MCF 10A (cell line): ENCODE measurements at regions not wholly inside any gene's neighbourhood (a gene's known extent, or its start where the extent isn't known, plus 50 kb on each side); places are given as distances from the start of the nearest gene placed in this dataset.
"Not testable (repeated sequence)": the region's sequence is repeated elsewhere in the genome, so short reads cannot be mapped to it uniquely, and the experiment has no call there.

Experiments
- BruUV-seq: library from RNA; stranded (reverse); fragments of 400-500 nt; replicated peaks from 2 replicates; lab custom pipeline; 2021; lab: Mats Ljungman, UMichigan
- CTCF ChIA-PET: fragments of 300-600 bp; sonication (Branson Sonifier 250); formaldehyde crosslinking; extraction: SDS; loops from one replicate; lab custom pipeline; 2021; ENCODE audit warnings: antibody characterized with exemption, inconsistent platforms; lab: Yijun Ruan, JAX
- POLR2A ChIA-PET: fragments of 300-600, 350-650 bp; sonication (Branson Sonifier 250); formaldehyde crosslinking; extraction: SDS; loops from one replicate; lab custom pipeline; 2020; ENCODE audit warnings: antibody characterized with exemption, inconsistent platforms; lab: Yijun Ruan, JAX
- DNase-seq: peaks from one replicate; pipeline ENCODE4 v3.0.0-alpha.2; 2018; ENCODE audit not compliant: unreplicated experiment
- H3K27ac Mint-ChIP-seq: one replicate; pipeline ENCODE4 v1.8.0; 2022; ENCODE audit warnings: mild to moderate bottlenecking, low read depth, mixed read lengths; ENCODE audit not compliant: unreplicated experiment
- H3K27me3 Mint-ChIP-seq: one replicate; pipeline ENCODE4 v1.8.0; 2022; ENCODE audit warnings: mixed read lengths; ENCODE audit not compliant: insufficient read depth, unreplicated experiment
- H3K36me3 Mint-ChIP-seq: one replicate; pipeline ENCODE4 v1.8.0; 2022; ENCODE audit warnings: mild to moderate bottlenecking, moderate library complexity, mixed read lengths; ENCODE audit not compliant: insufficient read depth, unreplicated experiment
- H3K4me1 Mint-ChIP-seq: one replicate; pipeline ENCODE4 v1.8.0; 2022; ENCODE audit warnings: mixed read lengths; ENCODE audit not compliant: insufficient read depth, unreplicated experiment
- H3K4me3 Mint-ChIP-seq: one replicate; pipeline ENCODE4 v1.8.0; 2022; ENCODE audit warnings: mild to moderate bottlenecking, moderate library complexity, mixed read lengths; ENCODE audit not compliant: unreplicated experiment
- H3K9me3 Mint-ChIP-seq: one replicate; pipeline ENCODE4 v1.8.0; 2022; ENCODE audit warnings: mixed read lengths; ENCODE audit not compliant: unreplicated experiment
- CTCF ChIP-seq: fragments of 200-600 bp; IDR thresholded peaks from one replicate; pipeline ENCODE4 v1.8.0; 2022; ENCODE audit warnings: antibody characterized with exemption, mild to moderate bottlenecking; ENCODE audit not compliant: unreplicated experiment
- intact Hi-C: fragments of 100-400 bp; cut with micrococcal nuclease; formaldehyde crosslinking; loops from 2 replicates; pipeline ENCODE4 v1.14.1; 2022

GRCh38 chr5:74390306-74390637 is 250.3 kb downstream of the ENC1 start:
- H3K4me3 Mint-ChIP-seq = no peak overlapping the region
- no peaks in the 10 kb centered on the region for H3K27me3 Mint-ChIP-seq
- no peak for DNase-seq
- no peaks in the 10 kb centered on the region for H3K9me3 Mint-ChIP-seq
- no peak for TF ChIP-seq CTCF
- ChIA-PET POLR2A (interaction anchor here (0.6 kb wide), 2 partner anchors 77 to 179 kb away, joined by 3 read pairs; no protein-coding TSS in a partner anchor), CTCF (no interaction called here)
- no TSS peak for BruUV-seq
- H3K4me1 Mint-ChIP-seq = peaks cover 32% of the 10 kb centered on the region
- H3K27ac Mint-ChIP-seq = no peak overlapping the region
- intact Hi-C loops = loop anchor here (10.0 kb wide), 1 partner anchor 75 kb away; no protein-coding TSS in a partner anchor
- no peaks in the 10 kb centered on the region for H3K36me3 Mint-ChIP-seq

- no peaks in the 10 kb centered on the region for H3K27me3 Mint-ChIP-seq
- no peaks in the 10 kb centered on the region for H3K9me3 Mint-ChIP-seq
- no peak overlapping the region for H3K4me3 Mint-ChIP-seq
- intact Hi-C loops = loop anchor here (10.0 kb wide), 1 partner anchor 75 kb away; no protein-coding TSS in a partner anchor
- no peak for TF ChIP-seq CTCF
- H3K36me3 Mint-ChIP-seq = no peaks in the 10 kb centered on the region
- ChIA-PET CTCF (no interaction called here), POLR2A (interaction anchor here (0.5 to 0.6 kb wide), 3 partner anchors 21 to 178 kb away, joined by 3 to 4 read pairs (median 3); no protein-coding TSS in a partner anchor)
- BruUV-seq = no TSS peak
- DNase-seq = no peak
- no peak overlapping the region for H3K27ac Mint-ChIP-seq
- H3K4me1 Mint-ChIP-seq = peaks cover 26% of the 10 kb centered on the region
Observed at GRCh38 chr5:74389531-74390305, 250.8 kb downstream of the ENC1 start.

GRCh38 chr5:74388411-74388810 is 252.1 kb downstream of the ENC1 start:
- H3K27me3 Mint-ChIP-seq, H3K9me3 Mint-ChIP-seq, H3K4me3 Mint-ChIP-seq, H3K27ac Mint-ChIP-seq, CTCF ChIA-PET, intact Hi-C loops, H3K36me3 Mint-ChIP-seq, DNase-seq, BruUV-seq: not testable (repeated sequence)
- POLR2A ChIA-PET = interaction anchor here (0.7 kb wide), 1 partner anchor 20 kb away, joined by 3 read pairs; no protein-coding TSS in a partner anchor
- peaks cover 21% of the 10 kb centered on the region for H3K4me1 Mint-ChIP-seq

GRCh38 chr5:74386571-74387334 is 253.8 kb downstream of the ENC1 start:
- no peak for DNase-seq

More at GRCh38 chr5:74386571-74387334, 253.8 kb downstream of the ENC1 start:
- Mint-ChIP-seq H3K27me3 (no peaks in the 10 kb centered on the region), H3K36me3 (no peaks in the 10 kb centered on the region), H3K4me1 (peaks cover 29% of the 10 kb centered on the region), H3K27ac (no peak overlapping the region), H3K4me3 (no peak overlapping the region), H3K9me3 (no peaks in the 10 kb centered on the region)
- BruUV-seq = no TSS peak
- POLR2A ChIA-PET = interaction anchor here (0.7 kb wide), 1 partner anchor 91 kb away, joined by 3 read pairs; no protein-coding TSS in a partner anchor
- intact Hi-C loops = no loop called here
- no peak for TF ChIP-seq CTCF
- CTCF ChIA-PET = no interaction called here
